ENCODE measurements at regions not wholly inside any gene's neighbourhood (a gene's known extent, or its start where the extent isn't known, plus 50 kb on each side); places are given as distances from the start of the nearest gene placed in this dataset.

GRCh38 chr3:177563792-177564191 lies 366.5 kb upstream of the TBL1XR1 start:
- no peak for DNase-seq
- Mint-ChIP-seq H3K4me1 (no peaks in the 10 kb centered on the region), H3K9me3 (no peaks in the 10 kb centered on the region), H3K27ac (no peak overlapping the region), H3K4me3 (no peak overlapping the region), H3K27me3 (no peaks in the 10 kb centered on the region), H3K36me3 (no peaks in the 10 kb centered on the region)

- Mint-ChIP-seq H3K36me3 (no peaks in the 10 kb centered on the region), H3K4me1 (no peaks in the 10 kb centered on the region), H3K27me3 (no peaks in the 10 kb centered on the region), H3K4me3 (no peak overlapping the region), H3K27ac (no peak overlapping the region), H3K9me3 (no peaks in the 10 kb centered on the region)
- no peak for DNase-seq
Measured at GRCh38 chr3:177565981-177566380, 368.7 kb upstream of the TBL1XR1 start.

DNA sequence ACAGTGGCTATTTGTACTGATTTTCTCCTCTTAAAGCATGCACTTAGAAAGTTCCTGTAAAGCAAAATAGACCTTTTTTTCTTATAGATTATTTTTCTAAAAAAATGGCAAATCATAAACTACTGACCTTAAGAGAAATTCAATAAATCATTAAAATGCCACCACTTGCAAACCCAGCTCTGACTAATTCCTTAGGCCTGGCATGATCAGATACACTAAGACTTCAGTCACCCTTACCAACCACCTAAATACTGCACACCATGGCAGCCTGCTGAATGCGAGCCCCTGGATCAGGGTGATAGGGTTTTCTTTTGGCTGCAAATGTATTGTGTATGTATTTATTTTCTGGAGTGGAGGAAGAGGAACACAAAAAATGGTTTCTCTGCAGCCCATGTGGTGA lies 370.6 kb upstream of the TBL1XR1 start:
- no peak for DNase-seq
- Mint-ChIP-seq H3K9me3 (no peaks in the 10 kb centered on the region), H3K27ac (no peak overlapping the region), H3K4me1 (no peaks in the 10 kb centered on the region), H3K27me3 (no peaks in the 10 kb centered on the region), H3K4me3 (no peak overlapping the region), H3K36me3 (no peaks in the 10 kb centered on the region)

DNA sequence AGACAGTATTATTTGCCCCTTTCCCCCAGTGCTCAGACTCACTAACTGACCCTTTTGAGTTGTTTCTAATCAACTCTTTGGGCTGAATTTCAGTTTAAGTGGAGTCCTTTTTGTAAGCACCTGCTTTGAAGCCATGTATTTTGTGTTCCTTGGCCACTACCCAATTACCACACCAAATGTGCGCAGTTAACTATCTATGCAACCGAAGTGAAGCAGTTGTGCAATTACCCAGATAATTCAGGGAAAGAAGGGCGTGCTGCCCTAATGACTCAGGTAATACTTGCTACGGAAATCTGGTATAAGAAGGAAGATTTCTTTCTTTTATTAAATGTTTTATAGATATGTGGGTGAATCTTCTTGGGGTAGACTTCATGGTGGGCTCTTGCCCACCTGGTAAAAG lies 371.9 kb upstream of the TBL1XR1 start:
- Mint-ChIP-seq H3K9me3 (no peaks in the 10 kb centered on the region), H3K36me3 (no peaks in the 10 kb centered on the region), H3K27ac (no peak overlapping the region)

GRCh38 chr3:177569875-177570657 lies 372.8 kb upstream of the TBL1XR1 start:
- H3K27me3 Mint-ChIP-seq: no peaks in the 10 kb centered on the region
- DNase-seq: no peak
- no peaks in the 10 kb centered on the region for H3K4me1 Mint-ChIP-seq
- no peaks in the 10 kb centered on the region for H3K36me3 Mint-ChIP-seq
- H3K9me3 Mint-ChIP-seq: no peaks in the 10 kb centered on the region
- no peak overlapping the region for H3K4me3 Mint-ChIP-seq
- no peak overlapping the region for H3K27ac Mint-ChIP-seq

More for the DNA sequence above, 371.9 kb upstream of the TBL1XR1 start:
- no peak for DNase-seq
- Mint-ChIP-seq H3K27me3 (no peaks in the 10 kb centered on the region), H3K4me1 (no peaks in the 10 kb centered on the region), H3K4me3 (no peak overlapping the region)

GRCh38 chr3:177571271-177571943 lies 374.1 kb upstream of the TBL1XR1 start:
- no peaks in the 10 kb centered on the region for H3K9me3 Mint-ChIP-seq
- H3K27me3 Mint-ChIP-seq: no peaks in the 10 kb centered on the region
- no peak overlapping the region for H3K4me3 Mint-ChIP-seq
- H3K36me3 Mint-ChIP-seq: no peaks in the 10 kb centered on the region
- no peaks in the 10 kb centered on the region for H3K4me1 Mint-ChIP-seq
- DNase-seq: no peak
- no peak overlapping the region for H3K27ac Mint-ChIP-seq

DNA sequence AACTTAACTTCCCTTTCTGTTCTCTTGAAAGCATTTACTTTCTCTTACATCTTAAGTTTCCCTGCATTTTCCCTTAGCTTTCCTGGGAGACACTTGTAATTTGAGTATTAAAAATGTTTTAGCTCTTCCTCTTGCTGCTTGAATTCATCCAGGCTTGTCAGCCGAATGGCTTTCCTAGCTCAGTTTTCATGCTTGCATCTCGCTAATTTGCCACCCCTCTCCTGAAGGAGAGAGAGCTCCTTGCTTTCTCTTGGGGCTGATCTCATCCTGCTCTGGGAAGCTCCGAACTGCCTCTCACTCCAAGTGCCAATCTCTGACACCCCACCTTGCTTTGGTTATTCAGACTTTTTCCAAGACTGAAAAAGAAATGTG lies 374.6 kb upstream of the TBL1XR1 start:
- Mint-ChIP-seq H3K36me3 (no peaks in the 10 kb centered on the region), H3K9me3 (no peaks in the 10 kb centered on the region), H3K27ac (no peak overlapping the region), H3K4me1 (no peaks in the 10 kb centered on the region), H3K4me3 (no peak overlapping the region), H3K27me3 (no peaks in the 10 kb centered on the region)
- DNase-seq: no peak

- H3K27me3 Mint-ChIP-seq: no peaks in the 10 kb centered on the region
- H3K9me3 Mint-ChIP-seq: no peaks in the 10 kb centered on the region
- no peak overlapping the region for H3K27ac Mint-ChIP-seq
- no peaks in the 10 kb centered on the region for H3K4me1 Mint-ChIP-seq
- no peak for DNase-seq
- H3K4me3 Mint-ChIP-seq: no peak overlapping the region
- H3K36me3 Mint-ChIP-seq: no peaks in the 10 kb centered on the region
Measured at GRCh38 chr3:177574222-177574856, 377.1 kb upstream of the TBL1XR1 start.

DNA sequence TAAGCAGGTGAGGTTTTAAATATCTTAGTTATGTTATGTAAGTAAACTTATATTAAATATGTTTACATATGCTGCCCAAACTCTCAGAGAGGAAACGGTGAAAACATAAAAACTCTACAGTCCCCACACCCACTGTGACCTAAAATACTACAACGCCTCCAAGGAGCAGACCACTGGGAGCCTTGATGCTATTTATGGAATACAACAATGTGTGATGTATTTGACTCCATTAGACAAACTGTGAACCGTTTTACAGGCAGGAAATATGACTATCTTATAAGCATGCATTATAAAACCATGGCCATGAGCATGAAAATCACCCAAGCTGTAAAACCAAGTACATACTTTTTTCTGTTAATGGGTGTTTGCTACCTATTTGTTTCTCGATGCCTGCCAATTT lies 379.5 kb upstream of the TBL1XR1 start:
- Mint-ChIP-seq H3K27ac (no peak overlapping the region), H3K27me3 (no peaks in the 10 kb centered on the region), H3K36me3 (no peaks in the 10 kb centered on the region), H3K4me3 (no peak overlapping the region), H3K9me3 (no peaks in the 10 kb centered on the region), H3K4me1 (no peaks in the 10 kb centered on the region)
- DNase-seq: no peak

DNA sequence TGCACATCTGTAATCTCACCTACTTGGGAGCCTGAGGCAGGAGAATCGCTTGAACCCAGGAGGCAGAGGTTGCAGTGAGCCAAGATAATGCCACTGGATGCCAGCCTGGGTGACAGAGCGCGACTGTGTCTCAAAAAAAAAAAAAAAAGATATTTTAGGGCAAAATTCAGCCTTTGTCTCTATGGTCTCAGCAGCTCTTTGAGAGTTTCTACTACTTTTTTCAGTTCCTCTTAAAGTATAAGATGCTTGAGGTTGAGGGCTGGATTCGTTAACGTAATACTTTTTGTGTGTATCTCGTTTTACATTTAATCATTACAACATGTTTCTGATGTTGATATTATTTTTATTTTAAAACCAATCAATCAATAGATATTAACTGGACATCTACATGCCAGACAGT lies 381.2 kb upstream of the TBL1XR1 start:
- H3K27me3 Mint-ChIP-seq: no peaks in the 10 kb centered on the region
- H3K36me3 Mint-ChIP-seq: no peaks in the 10 kb centered on the region
- H3K27ac Mint-ChIP-seq: no peak overlapping the region
- no peak for DNase-seq
- H3K9me3 Mint-ChIP-seq: no peaks in the 10 kb centered on the region
- H3K4me3 Mint-ChIP-seq: no peak overlapping the region
- no peaks in the 10 kb centered on the region for H3K4me1 Mint-ChIP-seq

DNA sequence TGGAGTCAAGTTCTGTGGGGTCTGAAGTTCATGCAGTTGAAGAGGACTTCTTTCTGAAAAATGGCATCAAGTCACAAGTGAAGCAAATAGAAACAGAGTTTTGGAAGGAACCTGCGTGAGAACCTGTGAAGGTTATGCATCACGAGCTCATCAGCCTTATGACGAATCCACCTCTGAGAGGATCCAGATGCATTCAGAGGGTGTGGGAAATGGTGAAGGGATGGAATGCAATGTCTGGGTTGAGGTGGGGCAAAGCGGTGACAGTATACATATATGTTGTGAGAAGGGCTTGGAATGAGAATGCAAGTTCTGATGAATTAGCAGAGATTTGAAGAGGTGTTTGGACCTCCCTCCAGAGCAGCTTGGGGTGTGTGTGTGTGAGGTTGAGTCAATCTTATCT lies 382.1 kb upstream of the TBL1XR1 start:
- Mint-ChIP-seq H3K9me3 (no peaks in the 10 kb centered on the region), H3K4me3 (no peak overlapping the region)

GRCh38 chr3:177580437-177580836 lies 383.2 kb upstream of the TBL1XR1 start:
- Mint-ChIP-seq H3K9me3 (no peaks in the 10 kb centered on the region), H3K4me3 (no peak overlapping the region), H3K27ac (no peak overlapping the region), H3K36me3 (no peaks in the 10 kb centered on the region), H3K4me1 (no peaks in the 10 kb centered on the region), H3K27me3 (no peaks in the 10 kb centered on the region)
- no peak for DNase-seq

More for the DNA sequence above, 382.1 kb upstream of the TBL1XR1 start:
- H3K27ac Mint-ChIP-seq: no peak overlapping the region
- H3K36me3 Mint-ChIP-seq: no peaks in the 10 kb centered on the region
- H3K27me3 Mint-ChIP-seq: no peaks in the 10 kb centered on the region
- no peak for DNase-seq
- H3K4me1 Mint-ChIP-seq: no peaks in the 10 kb centered on the region

DNA sequence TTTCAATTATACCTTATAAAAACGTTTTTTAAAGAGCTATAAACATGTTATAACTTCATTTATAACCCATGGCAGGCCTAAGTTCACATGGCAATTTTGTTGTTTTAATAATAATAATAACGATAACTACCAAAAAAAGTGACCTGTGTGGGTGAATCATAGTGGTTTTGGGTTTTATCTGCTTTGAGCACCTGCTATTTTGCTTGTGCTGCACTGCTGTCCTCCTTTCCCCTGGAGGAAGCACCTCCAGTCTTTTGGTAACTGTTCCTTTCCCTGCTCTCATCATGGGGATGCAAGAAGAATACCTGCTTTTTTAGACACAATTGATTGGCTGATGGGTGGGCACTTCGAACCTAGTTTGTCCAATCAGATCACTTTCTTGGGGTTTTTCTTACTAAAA lies 388.0 kb upstream of the TBL1XR1 start:
- Mint-ChIP-seq H3K9me3 (peaks cover 1% of the 10 kb centered on the region), H3K4me1 (peaks cover 12% of the 10 kb centered on the region), H3K36me3 (peaks cover 2% of the 10 kb centered on the region), H3K4me3 (no peak overlapping the region), H3K27ac (no peak overlapping the region), H3K27me3 (no peaks in the 10 kb centered on the region)
- no peak for DNase-seq

- peaks cover 2% of the 10 kb centered on the region for H3K36me3 Mint-ChIP-seq
- no peak for DNase-seq
- H3K4me3 Mint-ChIP-seq: no peak overlapping the region
- H3K27ac Mint-ChIP-seq: no peak overlapping the region
- H3K4me1 Mint-ChIP-seq: peaks cover 30% of the 10 kb centered on the region
- no peaks in the 10 kb centered on the region for H3K27me3 Mint-ChIP-seq
- H3K9me3 Mint-ChIP-seq: peaks cover 1% of the 10 kb centered on the region
Measured at GRCh38 chr3:177589041-177589650, 391.9 kb upstream of the TBL1XR1 start.

DNA sequence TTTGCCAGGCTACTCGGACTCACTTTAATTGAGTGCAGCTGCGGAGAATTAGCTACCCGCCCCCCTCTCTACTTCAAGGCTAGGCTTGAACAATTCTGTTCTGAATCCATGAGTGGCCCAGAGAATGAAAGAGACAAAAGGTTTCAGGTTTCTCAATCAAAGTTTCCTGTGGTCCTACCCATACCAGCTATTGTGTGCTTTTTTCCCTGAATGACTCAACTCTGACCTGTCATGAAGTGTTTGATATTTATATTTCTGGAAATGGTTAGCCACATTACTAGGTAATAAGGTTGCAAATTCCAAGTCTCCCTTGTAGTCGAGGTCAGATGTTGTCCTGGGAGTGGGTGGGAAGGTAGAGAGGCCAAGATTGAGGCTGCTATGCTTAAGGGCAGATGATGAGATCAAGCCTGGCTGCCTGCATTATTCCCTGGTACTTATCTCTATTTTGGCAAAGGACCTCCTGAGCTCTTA lies 392.7 kb upstream of the TBL1XR1 start:
- no peak overlapping the region for H3K27ac Mint-ChIP-seq
- H3K27me3 Mint-ChIP-seq: no peaks in the 10 kb centered on the region
- peak; percentile 14 for DNase-seq
- H3K4me1 Mint-ChIP-seq: peaks cover 34% of the 10 kb centered on the region
- no peak overlapping the region for H3K4me3 Mint-ChIP-seq
- H3K9me3 Mint-ChIP-seq: peaks cover 1% of the 10 kb centered on the region
- peaks cover 2% of the 10 kb centered on the region for H3K36me3 Mint-ChIP-seq
